ENCODE measurements at regions not wholly inside any gene's neighbourhood (a gene's known extent, or its start where the extent isn't known, plus 50 kb on each side); places are given as distances from the start of the nearest gene placed in this dataset.

GRCh38 chr5:18882154-18882553 is 1105.8 kb downstream of the CDH18 start:
- Histone ChIP-seq H3K27ac (ENCODE audit: insufficient read length, low read depth, low read length) (no peak overlapping the region), H3T11ph (ENCODE audit: low read length) (no peak overlapping the region), H3K79me2 (ENCODE audit: insufficient read depth, low read length) (no peaks in the 10 kb centered on the region), H4K20me1 (ENCODE audit: control insufficient read depth, insufficient read depth, insufficient read length) (no peaks in the 10 kb centered on the region), H3K9ac (ENCODE audit: extremely low read depth, insufficient read length, low read length) (no peak overlapping the region), H2BK12ac (ENCODE audit: insufficient read length, low read depth, low read length) (no peak overlapping the region), H2AFZ (ENCODE audit: low read length) (no peak overlapping the region), H3K4ac (ENCODE audit: low read depth, low read length) (no peak overlapping the region), H3K23ac (ENCODE audit: insufficient read length, low read depth, low read length) (no peak overlapping the region), H4K91ac (ENCODE audit: insufficient read length, low read depth, low read length) (no peak overlapping the region), H3K4me2 (ENCODE audit: insufficient read depth, insufficient read length, low read length) (no peak overlapping the region), H2BK5ac (ENCODE audit: insufficient read length, low read length) (no peak overlapping the region), H2AK5ac (ENCODE audit: insufficient read length, low read length) (no peak overlapping the region), H2BK15ac (ENCODE audit: low read depth, low read length) (no peak overlapping the region), H3K4me1 (ENCODE audit: insufficient read depth, low read length) (no peaks in the 10 kb centered on the region), H3K27me3 (ENCODE audit: insufficient read depth, low read length) (no peaks in the 10 kb centered on the region), H4K8ac (replicated peaks; ENCODE audit: insufficient read length, low read depth, low read length) (no peak overlapping the region), H2BK20ac (ENCODE audit: low read depth, low read length, poor library complexity, severe bottlenecking) (no peak overlapping the region), H3K23me2 (ENCODE audit: insufficient read length, low read depth, low read length, poor library complexity, severe bottlenecking) (no peaks in the 10 kb centered on the region), H3K18ac (ENCODE audit: insufficient read length, low read depth, low read length) (no peak overlapping the region), H3K79me1 (ENCODE audit: insufficient read depth, low read depth, low read length, poor library complexity, severe bottlenecking) (no peaks in the 10 kb centered on the region), H3K9me3 (ENCODE audit: control insufficient read depth, low read depth, low read length) (no peaks in the 10 kb centered on the region), H3K14ac (ENCODE audit: insufficient read depth, low read length) (no peak overlapping the region), H3K56ac (ENCODE audit: insufficient read length, low read depth, low read length) (no peak overlapping the region), H4K5ac (ENCODE audit: insufficient read length, low read depth, low read length) (no peak overlapping the region), H2BK120ac (ENCODE audit: low read depth, low read length, poor library complexity, severe bottlenecking) (no peak overlapping the region)
- WGBS (ENCODE audit: extremely low coverage, insufficient read length, low lambda C conversion rate): no CpG with 5 or more reads among the region's 3 CpGs
- Mint-ChIP-seq H3K27ac (no peak overlapping the region), H3K27me3 (ENCODE audit: low read depth) (no peaks in the 10 kb centered on the region), H3K9me3 (no peaks in the 10 kb centered on the region; a peak in 1 of 5 replicates), H3K36me3 (ENCODE audit: insufficient read depth in 1 of 3, low read depth in 3 of 3) (no peaks in the 10 kb centered on the region), H3K4me1 (no peaks in the 10 kb centered on the region), H3K4me3 (no peak overlapping the region)
- TF ChIP-seq, protein P1, sequence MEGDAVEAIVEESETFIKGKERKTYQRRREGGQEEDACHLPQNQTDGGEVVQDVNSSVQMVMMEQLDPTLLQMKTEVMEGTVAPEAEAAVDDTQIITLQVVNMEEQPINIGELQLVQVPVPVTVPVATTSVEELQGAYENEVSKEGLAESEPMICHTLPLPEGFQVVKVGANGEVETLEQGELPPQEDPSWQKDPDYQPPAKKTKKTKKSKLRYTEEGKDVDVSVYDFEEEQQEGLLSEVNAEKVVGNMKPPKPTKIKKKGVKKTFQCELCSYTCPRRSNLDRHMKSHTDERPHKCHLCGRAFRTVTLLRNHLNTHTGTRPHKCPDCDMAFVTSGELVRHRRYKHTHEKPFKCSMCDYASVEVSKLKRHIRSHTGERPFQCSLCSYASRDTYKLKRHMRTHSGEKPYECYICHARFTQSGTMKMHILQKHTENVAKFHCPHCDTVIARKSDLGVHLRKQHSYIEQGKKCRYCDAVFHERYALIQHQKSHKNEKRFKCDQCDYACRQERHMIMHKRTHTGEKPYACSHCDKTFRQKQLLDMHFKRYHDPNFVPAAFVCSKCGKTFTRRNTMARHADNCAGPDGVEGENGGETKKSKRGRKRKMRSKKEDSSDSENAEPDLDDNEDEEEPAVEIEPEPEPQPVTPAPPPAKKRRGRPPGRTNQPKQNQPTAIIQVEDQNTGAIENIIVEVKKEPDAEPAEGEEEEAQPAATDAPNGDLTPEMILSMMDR (conservative IDR thresholded peaks at IDR 0.05): no peak
- no peak for DNase-seq

All from H9 (cell line).